ENCODE measurements at regions not wholly inside any gene's neighbourhood (a gene's known extent, or its start where the extent isn't known, plus 50 kb on each side); places are given as distances from the start of the nearest gene placed in this dataset.

- POLR2A ChIA-PET: no interaction called here
- DNase-seq (ENCODE audit: low spot score) (no peak), ATAC-seq (no peak), FAIRE-seq (no peak)
- H3K4me2 ChIP-seq (ENCODE audit: low read depth, low read length): no peak overlapping the region
- 13% methylated on average over 1 of the region's 1 CpG for WGBS (ENCODE audit: low lambda C conversion rate)
- H3K4me1 ChIP-seq (ENCODE audit: insufficient read depth, low read length): no peaks in the 10 kb centered on the region
- no peaks in the 10 kb centered on the region for H3K27me3 ChIP-seq (ENCODE audit: control insufficient read depth in 1 of 2, insufficient read depth in 2 of 2, low read length in 2 of 2)
- intact Hi-C loops (cut with micrococcal nuclease; ENCODE audit: unreplicated experiment): no loop called here
- no peaks in the 10 kb centered on the region for H3K36me3 ChIP-seq (replicated peaks in 1 of 2; ENCODE audit: control insufficient read depth in 1 of 2, insufficient read depth in 2 of 2, low read length in 2 of 2)
- TF ChIP-seq ATF1 (CRISPR knock-in tag; IDR thresholded peaks at IDR 0.05) (no peak), ZNF33B (CRISPR knock-in tag; IDR thresholded peaks at IDR 0.05) (no peak), CEBPG (CRISPR knock-in tag; IDR thresholded peaks at IDR 0.05) (no peak), HDAC6 (IDR thresholded peaks at IDR 0.05; ENCODE audit: low read depth, low read length) (no peak), HOXA7 (CRISPR knock-in tag; IDR thresholded peaks at IDR 0.05) (no peak)
- CTCF ChIA-PET (ENCODE audit: low intra/inter-chr PET ratio, low total read pairs): no interaction called here
- H3K4me3 ChIP-seq (replicated peaks in 1 of 3; ENCODE audit: insufficient read depth in 1 of 3, low read depth in 2 of 3, low read length in 3 of 3): no peak overlapping the region
- in situ Hi-C loops (cut with HindIII; ENCODE audit: extremely low pct_ligation_motif_present, low pct_unique_long_range_greater_than_20kb): no loop called here
- H3K9me3 ChIP-seq (ENCODE audit: low read length): peaks cover 1% of the 10 kb centered on the region; the same call in 1 of the 2 replicates
- H3K79me2 ChIP-seq (ENCODE audit: insufficient read depth, low read length): no peaks in the 10 kb centered on the region
- no TSS peak for BruUV-seq (replicated peaks)
- H4K20me1 ChIP-seq (ENCODE audit: insufficient read depth, low read length): no peaks in the 10 kb centered on the region
- no peak overlapping the region for H3K9ac ChIP-seq (ENCODE audit: insufficient read depth, low read depth, low read length)
- no peak overlapping the region for H2AFZ ChIP-seq (ENCODE audit: low read length)
- H3K27ac ChIP-seq (ENCODE audit: extremely low read length, insufficient read depth, low read length): no peak overlapping the region
These were observed 165.1 kb upstream of the GOLIM4 start for GRCh38 chr3:168260859-168261258.

GRCh38 chr3:168251371-168251770 lies 155.6 kb upstream of the GOLIM4 start:
- Histone ChIP-seq H3K9me3 (ENCODE audit: low read length) (peaks cover 6% of the 10 kb centered on the region; the same call in 1 of the 2 replicates), H4K20me1 (ENCODE audit: insufficient read depth, low read length) (no peaks in the 10 kb centered on the region), H3K36me3 (replicated peaks in 1 of 2; ENCODE audit: control insufficient read depth in 1 of 2, insufficient read depth in 2 of 2, low read length in 2 of 2) (no peaks in the 10 kb centered on the region), H3K27me3 (ENCODE audit: control insufficient read depth in 1 of 2, insufficient read depth in 2 of 2, low read length in 2 of 2) (peaks cover 0 to 24% of the 10 kb centered on the region in 2 experiments; a peak in 3 of 5 replicates), H3K4me2 (ENCODE audit: low read depth, low read length) (no peak overlapping the region), H3K9ac (ENCODE audit: insufficient read depth, low read depth, low read length) (no peak overlapping the region), H3K27ac (ENCODE audit: extremely low read length, insufficient read depth, low read length) (no peak overlapping the region), H2AFZ (ENCODE audit: low read length) (no peak overlapping the region), H3K79me2 (ENCODE audit: insufficient read depth, low read length) (no peaks in the 10 kb centered on the region), H3K4me1 (ENCODE audit: insufficient read depth, low read length) (peaks cover 18% of the 10 kb centered on the region), H3K4me3 (replicated peaks in 1 of 3; ENCODE audit: insufficient read depth in 1 of 3, low read depth in 2 of 3, low read length in 3 of 3) (no peak overlapping the region)
- ChIA-PET POLR2A (no interaction called here), CTCF (ENCODE audit: low intra/inter-chr PET ratio, low total read pairs) (no interaction called here)
- ATAC-seq: no peak
- no peak for FAIRE-seq
- peak in 1 of 2 experiments; percentile 24; a peak in 1 of 4 replicates for TF ChIP-seq MAFK (conservative IDR thresholded peaks at IDR 0.05 in 1 of 2, IDR thresholded peaks at IDR 0.05 in 1 of 2; ENCODE audit: low read length in 2 of 2)
- no peak for TF ChIP-seq NCOR1 (IDR thresholded peaks at IDR 0.05; ENCODE audit: borderline replicate concordance, low read length)
- TF ChIP-seq GFI1 (CRISPR knock-in tag; IDR thresholded peaks at IDR 0.05; ENCODE audit: borderline replicate concordance): no peak
- TF ChIP-seq ZNF674 (CRISPR knock-in tag; IDR thresholded peaks at IDR 0.05; ENCODE audit: low read depth): no peak
- no peak for TF ChIP-seq BRCA1 (CRISPR knock-in tag; IDR thresholded peaks at IDR 0.05)
- TF ChIP-seq RBAK (CRISPR knock-in tag; IDR thresholded peaks at IDR 0.05): no peak
- no peak for TF ChIP-seq PAWR (CRISPR knock-in tag; IDR thresholded peaks at IDR 0.05; ENCODE audit: borderline replicate concordance)
- no peak for TF ChIP-seq ZNF503 (CRISPR knock-in tag; IDR thresholded peaks at IDR 0.05)
- TF ChIP-seq ZSCAN20 (CRISPR knock-in tag; IDR thresholded peaks at IDR 0.05; ENCODE audit: borderline replicate concordance): no peak
- peak; percentile 78 for TF ChIP-seq NFE2L2 (IDR thresholded peaks at IDR 0.05; ENCODE audit: low read length)
- intact Hi-C loops (cut with micrococcal nuclease; ENCODE audit: unreplicated experiment) (loop anchor here (2.0 kb wide), 1 partner anchor 369 kb away; no protein-coding TSS in a partner anchor), in situ Hi-C loops (cut with HindIII; ENCODE audit: extremely low pct_ligation_motif_present, low pct_unique_long_range_greater_than_20kb) (no loop called here)
- 21% methylated on average over 2 of the region's 2 CpGs for WGBS (ENCODE audit: low lambda C conversion rate)
- DNase-seq (ENCODE audit: low spot score): peak; percentile 5
- no TSS peak for BruUV-seq (replicated peaks)
